G401 (cell line): ENCODE measurements at regions not wholly inside any gene's neighbourhood (a gene's known extent, or its start where the extent isn't known, plus 50 kb on each side); places are given as distances from the start of the nearest gene placed in this dataset.
A peak's percentile ranks its signal among the peaks of the same experiment; 100 is the strongest.
"Not testable (repeated sequence)": the region's sequence is repeated elsewhere in the genome, so short reads cannot be mapped to it uniquely, and the experiment has no call there.

Experiments used
- DNase-seq: peaks from one replicate; pipeline ENCODE4 v3.0.0-alpha.2; 2015; ENCODE audit warnings: low spot score
- in situ Hi-C: cut with HindIII; loops from 2 replicates; pipeline ENCODE4 v1.10.0; 2016; ENCODE audit warnings: low sequenced_read_pairs, mixed read lengths

DNA sequence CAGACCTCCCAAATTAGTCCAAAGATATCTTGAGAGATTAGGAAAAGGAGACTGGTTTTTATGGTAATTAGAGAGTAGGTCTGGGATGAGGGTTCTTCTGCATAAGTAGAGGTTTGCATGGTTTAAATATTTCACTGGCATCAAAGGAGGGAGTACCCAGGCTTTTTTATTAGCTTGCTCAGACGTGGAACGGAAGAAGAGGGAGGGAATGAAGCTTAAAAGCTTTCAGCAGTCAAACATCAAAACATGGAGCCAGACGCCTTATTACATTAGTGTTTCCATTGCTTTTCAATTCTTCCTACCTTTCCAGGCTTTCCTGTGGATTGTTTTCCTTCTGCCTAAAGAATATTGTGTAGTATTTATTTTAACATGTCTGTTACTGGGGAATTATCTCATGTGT, 342.1 kb upstream of the SOX2 start:
- no peak for DNase-seq
- in situ Hi-C loops, result no loop called here

DNA sequence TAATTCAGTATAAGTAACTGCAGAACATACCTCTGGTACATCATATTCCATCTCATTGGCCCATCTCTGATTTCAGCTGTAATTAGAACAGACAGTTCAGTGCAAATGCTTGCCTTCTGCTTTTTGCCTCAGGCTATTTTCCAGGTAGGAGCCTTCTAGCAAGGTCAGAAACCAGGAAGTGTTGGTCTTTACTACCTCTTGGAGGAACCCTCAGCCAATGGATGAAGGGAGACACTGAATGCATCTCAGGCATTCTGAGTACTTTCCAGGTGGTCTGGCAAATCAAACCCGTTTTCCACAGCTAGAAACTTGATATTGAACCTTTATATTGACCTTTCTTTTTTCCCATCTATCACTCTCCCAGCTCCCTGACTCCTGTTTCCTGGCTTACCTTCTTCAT, 348.5 kb upstream of the SOX2 start:
- in situ Hi-C loops, result no loop called here
- DNase-seq, result peak; percentile 24

DNA sequence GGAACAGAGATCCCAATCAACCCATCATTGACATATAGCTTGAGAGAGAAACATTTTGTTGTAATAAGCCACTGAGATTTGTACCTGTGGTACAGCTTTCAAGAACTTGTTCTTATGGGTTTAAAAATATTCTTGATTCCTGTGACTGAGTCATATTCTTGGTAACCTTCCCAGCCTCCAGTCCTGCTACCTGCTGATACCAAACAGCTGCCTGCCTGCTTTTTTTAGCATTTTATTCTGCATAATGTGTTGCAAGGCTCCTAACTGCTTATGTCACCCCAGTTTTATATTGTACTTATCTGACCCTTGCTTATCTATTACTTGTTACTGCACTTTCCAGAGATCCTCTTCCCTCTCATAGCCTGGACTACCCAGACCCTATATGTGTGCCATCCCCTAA, 349.3 kb upstream of the SOX2 start:
- in situ Hi-C loops, result no loop called here
- DNase-seq, result peak; percentile 40

DNA sequence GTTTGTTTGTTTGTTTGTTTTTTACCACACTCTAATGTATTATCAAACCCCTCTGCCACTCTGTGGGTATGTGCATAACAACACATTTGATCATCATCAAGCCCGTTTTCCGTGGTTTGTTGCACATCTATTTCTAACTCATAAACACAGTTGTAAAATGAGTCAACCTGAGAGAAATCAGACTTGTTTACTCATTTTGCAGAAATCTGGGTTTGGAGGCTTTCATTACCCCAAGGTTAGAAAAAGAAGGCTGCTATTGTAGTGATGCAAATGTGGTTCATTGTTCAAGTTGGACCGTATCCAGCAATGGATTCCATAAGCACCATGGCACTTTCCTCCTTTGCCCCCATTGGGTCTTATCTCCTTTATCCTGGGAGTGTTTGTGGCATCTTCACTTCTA, 353.2 kb upstream of the SOX2 start:
- no peak for DNase-seq
- in situ Hi-C loops, result no loop called here

DNA sequence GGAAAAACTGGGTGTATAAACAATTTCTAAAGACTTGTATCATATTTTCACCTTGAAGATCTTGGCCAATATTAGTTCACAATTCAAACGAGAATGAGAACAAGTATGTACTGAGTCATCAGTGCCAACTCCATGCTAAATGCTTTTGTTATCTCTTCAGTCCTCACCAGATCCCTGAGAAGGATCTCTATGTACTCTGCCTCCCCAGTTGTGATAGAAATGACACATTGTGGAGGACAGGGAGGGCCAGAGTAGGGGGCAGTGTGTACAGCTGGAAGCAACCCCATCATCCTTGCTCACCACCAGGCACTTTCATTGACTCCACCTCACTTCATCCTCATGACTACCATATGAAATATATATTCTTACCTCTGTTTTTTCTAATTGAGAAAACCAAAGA, 353.7 kb upstream of the SOX2 start:
- in situ Hi-C loops, result no loop called here
- DNase-seq, result no peak

DNA sequence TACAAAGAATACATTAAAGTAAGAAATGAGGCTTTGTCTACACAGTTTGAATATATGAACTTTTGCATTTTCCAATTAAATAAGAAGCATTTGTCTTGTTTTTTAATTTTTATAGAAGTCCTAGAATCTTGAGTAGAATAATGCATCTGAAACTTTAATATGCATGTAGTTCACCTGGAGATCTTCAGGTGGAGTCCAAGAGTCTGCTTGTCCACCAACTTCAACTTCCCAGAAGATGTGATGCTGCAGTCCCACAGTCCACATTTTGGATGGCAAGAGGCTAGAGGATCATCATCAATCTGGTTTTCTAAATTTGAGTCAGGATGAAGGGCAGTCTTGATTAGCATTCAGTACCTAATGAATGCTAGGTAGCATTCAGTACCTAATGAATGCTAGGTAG, 357.6 kb upstream of the SOX2 start:
- in situ Hi-C loops, result no loop called here
- no peak for DNase-seq

DNA sequence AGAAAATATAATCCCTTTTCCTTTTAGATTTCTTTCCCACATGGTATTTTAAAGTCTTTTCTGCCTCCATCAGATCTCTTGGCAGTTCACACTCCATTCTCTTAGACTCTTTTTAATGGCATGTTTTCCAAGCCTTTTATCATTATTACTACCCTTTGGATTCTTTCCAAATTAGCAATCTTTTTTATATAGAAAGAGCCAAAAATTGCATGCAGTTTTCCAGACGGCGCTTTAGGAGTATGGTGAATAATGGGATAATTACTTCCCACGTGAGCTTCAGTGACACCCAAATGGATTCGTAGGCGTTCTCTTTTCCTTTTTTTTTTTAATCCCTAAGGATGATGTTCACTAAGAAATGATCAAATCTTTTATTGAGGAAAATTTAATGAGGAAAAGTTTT, 354.8 kb upstream of the DNAJC19 start:
- DNase-seq, result no peak
- in situ Hi-C loops, result no loop called here

DNA sequence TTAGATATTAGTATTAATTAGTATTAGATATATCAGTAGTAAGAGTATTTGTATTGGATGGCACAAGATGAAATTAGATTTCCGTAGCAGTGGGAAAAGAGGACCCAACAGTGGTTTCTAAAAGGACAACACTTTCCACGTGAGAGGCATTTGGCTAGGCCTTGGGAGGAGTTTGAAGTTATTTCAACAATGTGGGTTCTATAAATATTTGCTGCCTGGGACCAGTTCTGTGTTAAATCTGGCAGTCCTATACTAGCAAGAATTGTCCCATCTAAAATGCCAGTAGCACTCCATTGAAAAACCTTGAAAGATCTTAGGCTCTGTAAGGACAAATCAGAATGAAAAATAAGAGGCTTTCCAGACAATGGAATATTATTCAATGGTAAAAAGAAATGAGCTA, 347.1 kb upstream of the DNAJC19 start:
- in situ Hi-C loops, result no loop called here
- DNase-seq, result no peak

DNA sequence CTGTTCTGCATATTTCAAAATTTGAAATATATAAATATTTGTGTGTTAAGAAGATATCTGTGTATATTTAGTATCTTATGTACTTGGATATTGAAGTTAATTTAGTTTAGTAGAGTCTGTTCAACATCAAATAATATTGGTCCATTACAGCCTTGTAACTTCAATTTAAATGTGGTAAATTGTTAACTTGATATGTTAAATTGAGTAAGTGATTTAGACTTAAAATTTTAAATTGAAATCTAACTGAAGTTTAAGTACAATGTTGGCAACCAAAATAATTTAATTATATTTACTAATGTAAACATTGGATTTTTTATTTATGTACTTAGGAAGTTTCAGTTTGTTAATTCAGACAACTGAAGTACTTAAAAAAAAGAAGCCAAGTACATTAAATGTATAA, 343.9 kb upstream of the DNAJC19 start:
- in situ Hi-C loops, result no loop called here
- DNase-seq, result no peak

DNA sequence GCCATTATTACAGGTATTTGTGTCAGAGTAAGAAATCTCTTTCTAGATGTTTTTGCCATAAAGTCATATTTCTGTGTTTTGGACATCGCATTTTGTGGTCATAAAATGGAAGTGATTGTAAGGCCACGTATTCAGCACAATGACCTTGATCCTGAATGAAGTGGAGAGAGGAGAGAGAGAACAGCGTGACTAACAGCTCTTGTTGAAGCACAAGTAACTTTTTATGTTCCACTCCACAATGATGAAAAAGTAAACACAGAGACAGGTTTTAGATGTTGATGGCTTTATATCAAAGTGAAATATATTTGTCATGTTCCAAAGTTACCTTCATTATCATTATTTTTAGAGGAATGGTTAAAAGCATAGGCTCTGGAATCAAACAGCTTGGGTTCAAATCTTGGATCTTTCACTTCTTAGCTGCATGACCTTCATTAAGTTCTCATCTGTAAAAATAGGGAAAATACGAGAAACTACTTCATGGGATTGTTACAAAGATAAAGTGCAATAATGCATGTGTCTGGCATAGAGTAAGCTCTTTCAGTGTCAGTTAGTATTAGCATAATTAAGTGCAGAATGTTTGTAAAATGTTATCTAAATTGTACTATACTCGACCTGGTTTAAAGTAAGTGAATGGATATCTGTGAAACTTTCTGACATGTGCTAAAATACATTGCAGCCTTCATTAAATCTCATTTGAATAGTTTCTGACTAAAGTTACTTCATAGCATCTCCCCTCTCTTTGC, 341.5 kb upstream of the DNAJC19 start:
- DNase-seq, result no peak
- in situ Hi-C loops, result no loop called here

DNA sequence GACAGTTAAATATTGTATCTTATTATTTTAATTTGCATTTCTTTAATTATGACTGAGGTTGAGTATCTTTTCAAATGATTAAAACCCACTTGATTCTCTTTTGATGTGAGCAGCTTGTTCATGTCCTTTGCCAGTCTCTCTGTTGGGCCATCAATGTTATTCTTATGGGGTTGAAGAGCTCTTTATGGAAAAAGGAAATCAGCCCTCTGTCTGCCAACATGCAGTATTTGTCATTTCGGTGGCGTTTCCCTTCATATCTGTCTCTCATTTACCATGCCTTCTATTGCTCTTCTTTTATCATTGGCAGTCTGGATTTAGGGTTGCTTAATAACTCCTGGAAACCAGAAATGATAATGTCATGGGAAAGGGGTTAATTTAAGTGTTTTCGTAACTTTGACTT, 340.7 kb upstream of the DNAJC19 start:
- in situ Hi-C loops, result no loop called here
- no peak for DNase-seq

DNA sequence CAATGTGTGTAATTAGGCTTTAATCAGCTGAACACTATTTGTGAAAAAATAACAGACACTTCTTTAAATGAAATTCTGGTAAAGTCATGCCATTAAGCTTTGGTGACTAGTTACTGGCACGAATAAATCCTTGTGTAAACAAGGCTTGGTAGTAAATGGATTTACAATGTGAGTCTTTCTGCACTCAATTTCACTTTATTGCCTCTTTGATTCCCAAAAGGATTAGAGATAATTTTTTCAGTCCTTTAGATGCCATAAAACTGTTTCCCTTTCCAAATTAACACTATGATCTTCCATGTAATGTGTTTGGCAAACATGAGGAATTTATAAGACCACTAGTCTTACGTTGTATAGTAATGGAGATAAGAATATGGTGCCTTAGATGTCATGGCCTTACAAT, 339.5 kb upstream of the DNAJC19 start:
- no peak for DNase-seq
- in situ Hi-C loops, result no loop called here

DNA sequence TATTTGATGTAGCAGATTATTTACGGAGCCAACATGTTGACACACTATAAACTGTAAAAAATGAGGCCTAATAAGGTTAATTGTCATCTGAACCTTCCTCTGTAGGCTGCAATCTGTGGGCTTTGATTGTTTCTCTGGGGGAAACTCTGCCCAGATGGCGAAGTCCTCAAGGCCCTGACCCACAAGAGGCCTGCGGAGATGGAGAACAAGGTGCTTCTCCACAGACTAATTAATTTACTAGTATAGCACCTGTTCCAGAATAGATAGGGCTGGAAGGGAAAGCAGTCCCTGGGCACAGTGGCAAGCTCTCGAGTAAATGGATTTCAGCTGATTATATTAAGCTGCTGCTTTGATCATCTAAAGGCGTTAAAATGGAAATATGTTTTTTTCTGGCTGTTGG, 338.8 kb upstream of the DNAJC19 start:
- peak; percentile 16 for DNase-seq
- in situ Hi-C loops, result no loop called here

DNA sequence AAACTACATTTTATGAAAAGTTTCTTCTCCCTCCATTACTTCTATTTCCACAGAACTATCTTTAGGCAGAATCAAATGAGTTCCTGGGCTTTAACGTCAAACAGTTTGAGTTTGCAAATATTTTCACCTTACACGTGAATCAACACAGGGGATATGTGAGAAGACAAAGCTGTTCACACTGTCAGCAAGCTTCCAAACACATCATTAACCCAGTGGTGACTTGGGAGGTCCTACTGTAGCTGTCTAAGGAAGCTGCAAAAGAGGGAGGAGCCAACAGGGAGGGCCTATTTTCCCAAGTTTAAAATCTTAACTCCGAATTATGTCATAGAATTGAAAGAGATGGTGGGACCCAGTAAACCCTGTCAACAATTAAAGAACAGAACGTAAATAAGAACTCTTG, 337.8 kb upstream of the DNAJC19 start:
- in situ Hi-C loops, result no loop called here

DNA sequence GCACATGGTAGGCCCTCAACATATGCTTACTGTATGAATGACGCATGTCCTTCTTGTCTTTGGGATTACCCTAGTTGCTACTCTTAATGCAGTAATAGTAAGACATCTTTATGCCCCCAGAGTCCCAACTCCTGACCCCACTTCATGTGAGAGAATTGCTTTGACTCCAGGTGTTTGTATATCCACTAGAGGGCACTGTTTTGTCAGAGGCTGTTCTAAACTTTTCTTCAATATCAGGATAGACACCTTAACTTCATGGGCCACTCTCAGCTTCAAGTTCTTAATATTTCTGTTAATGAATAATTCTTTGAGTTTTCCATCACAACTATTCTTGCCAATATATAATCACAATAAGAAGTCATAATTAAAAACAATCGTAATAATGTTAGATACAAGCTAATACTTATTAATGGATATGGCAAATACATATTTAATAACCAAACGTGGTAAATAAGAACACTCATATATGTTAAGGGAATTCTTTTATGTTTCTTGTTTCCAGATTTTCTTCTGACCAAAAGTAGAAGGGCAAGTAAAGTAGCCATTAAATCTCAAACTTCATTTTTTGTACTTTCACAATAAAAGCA, 337.2 kb upstream of the DNAJC19 start:
- in situ Hi-C loops, result no loop called here
- DNase-seq, result peak; percentile 15

More for the DNA sequence above, 337.8 kb upstream of the DNAJC19 start:
- DNase-seq, result no peak

DNA sequence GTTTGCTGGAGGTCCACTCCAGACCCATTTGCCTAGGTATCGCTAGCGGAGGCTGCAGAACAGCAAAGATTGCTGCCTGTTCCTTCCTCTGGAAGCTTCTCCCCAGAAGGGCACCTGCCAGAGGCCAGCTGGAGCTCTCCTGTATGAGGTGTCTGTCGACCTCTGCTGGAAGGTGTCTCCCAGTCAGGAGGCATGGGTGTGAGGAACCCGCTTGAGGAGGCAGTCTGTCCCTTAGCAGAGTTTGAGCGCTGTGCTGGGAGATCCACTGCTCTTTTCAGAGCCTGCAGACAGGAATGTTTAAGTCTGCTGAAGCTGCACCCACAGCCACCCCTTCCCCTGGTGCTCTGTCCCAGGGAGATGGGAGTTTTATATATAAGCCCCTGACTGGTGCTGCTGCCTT, 335.0 kb upstream of the DNAJC19 start:
- DNase-seq, in situ Hi-C loops: not testable (repeated sequence)

DNA sequence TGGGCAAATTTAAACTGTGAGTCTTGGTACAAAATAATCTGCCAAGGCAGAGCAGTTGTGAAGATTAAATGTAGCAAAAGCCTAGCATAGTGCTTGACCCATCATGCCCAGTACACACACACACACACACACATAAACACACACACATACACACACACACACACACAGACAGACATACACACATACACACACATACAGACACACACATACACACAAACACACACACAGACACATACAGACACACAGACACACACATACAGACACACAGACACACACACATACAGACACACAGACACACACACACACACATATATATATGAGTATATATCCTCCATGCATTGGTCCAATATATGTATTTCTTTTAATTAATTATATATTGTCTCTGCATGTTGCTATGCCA, 328.8 kb upstream of the DNAJC19 start:
- no peak for DNase-seq
- in situ Hi-C loops, result no loop called here

DNA sequence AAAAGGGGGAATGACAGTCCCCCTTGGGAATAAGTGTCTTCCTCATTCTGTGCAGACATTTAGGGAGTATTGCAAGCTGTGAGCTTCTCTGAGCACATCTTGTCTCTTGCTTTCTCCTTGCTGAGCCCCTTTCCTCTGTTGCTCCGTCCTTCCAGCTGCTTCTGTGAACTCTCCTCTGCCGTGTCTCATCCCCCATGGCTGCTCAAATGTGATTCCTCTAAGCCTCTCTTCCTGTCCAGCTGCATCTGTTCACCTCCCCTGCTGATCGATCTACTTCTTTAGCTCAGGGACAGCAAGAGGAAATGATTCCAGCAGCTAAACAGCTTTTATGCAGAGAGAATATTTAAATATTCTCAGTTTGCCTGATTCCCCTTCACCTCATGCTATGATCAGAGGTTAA, 328.0 kb upstream of the DNAJC19 start:
- in situ Hi-C loops, result no loop called here
- no peak for DNase-seq

DNA sequence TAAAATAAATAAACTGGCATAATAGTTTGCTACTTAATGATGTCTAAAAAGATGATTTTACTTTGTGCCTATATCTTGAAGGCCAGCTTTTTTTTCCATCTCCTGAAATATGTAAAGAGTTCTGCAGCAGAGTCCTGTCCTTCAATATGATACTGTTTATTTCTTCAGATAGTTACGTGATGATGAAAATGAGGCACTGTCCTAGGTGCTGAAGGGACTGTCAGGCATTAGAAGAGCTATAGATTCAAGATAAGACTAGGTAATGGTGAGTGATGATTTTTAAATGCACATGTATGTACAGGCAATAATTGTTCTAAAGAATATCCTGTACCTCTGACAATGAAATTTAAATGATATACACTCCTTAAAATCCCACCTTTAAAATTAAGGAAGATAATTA, 326.9 kb upstream of the DNAJC19 start:
- no peak for DNase-seq
- in situ Hi-C loops, result no loop called here

DNA sequence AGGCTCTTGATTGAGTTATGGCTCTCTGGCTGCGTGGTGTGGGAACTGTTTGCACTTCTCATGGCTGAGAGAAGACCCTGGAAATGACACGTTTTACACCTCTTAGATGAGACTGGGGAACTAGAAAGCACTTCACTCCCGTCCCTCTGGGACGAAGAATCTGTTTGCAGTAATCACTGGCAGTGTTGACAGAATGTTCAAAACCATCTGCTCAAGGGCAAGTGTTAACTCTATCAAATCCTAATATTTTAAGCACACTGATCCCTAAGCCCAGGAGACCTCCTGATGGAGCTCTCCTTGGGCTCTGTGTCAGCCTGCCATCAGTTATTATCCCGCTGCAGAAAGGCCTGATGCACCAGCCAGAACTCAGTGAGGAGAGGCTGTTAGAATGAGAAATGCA, 323.8 kb upstream of the DNAJC19 start:
- no peak for DNase-seq
- in situ Hi-C loops, result no loop called here

DNA sequence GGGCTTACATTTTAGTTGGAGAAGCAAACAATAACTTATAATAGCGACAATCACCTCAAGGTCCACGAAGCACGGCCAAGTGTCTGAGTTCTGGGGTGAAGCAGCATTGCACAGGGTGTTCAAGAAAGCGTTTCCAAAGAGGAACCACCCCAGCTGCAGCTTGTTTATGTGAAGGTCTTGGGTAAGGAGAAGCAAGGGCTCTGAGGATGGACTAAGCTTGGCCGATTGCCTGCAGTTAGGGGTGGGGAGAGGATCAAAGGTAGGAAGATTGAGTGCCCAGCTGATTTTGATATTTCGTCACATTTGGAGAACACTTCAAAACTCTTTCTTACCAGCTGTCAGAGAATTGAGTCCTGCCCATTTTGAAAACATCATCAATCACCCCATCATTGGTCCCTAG, 321.6 kb upstream of the DNAJC19 start:
- in situ Hi-C loops, result no loop called here
- no peak for DNase-seq
